CD14-positive monocyte (primary cell): ENCODE measurements at regions not wholly inside any gene's neighbourhood (a gene's known extent, or its start where the extent isn't known, plus 50 kb on each side); places are given as distances from the start of the nearest gene placed in this dataset.
"Not testable (repeated sequence)": the region's sequence is repeated elsewhere in the genome, so short reads cannot be mapped to it uniquely, and the experiment has no call there.

Experiments used
- DNase-seq, 3 donors: peaks; one replicate each; pipeline ENCODE4 v3.0.0-alpha.2; 2011 to 2022
- H2AFZ ChIP-seq: 2 replicates; pipeline ENCODE4 v1.6.0; 2012; ENCODE audit warnings: mild to moderate bottlenecking, low read depth, low read length, inconsistent platforms; ENCODE audit not compliant: insufficient read depth, poor library complexity, severe bottlenecking
- H3K27ac ChIP-seq, 2 donors: 1 replicate in 1 of 2; 2 replicates in 1 of 2; pipeline ENCODE4 v1.5.1; 2012 to 2013; ENCODE audit warnings: low read length in 2 of 2, control low read depth in 1 of 2, inconsistent platforms in 1 of 2, low read depth in 1 of 2, mild to moderate bottlenecking in 1 of 2
- H3K27me3 ChIP-seq, 2 donors: one replicate each; pipeline versions ENCODE4 v1.6.0 to v1.6.1; 2011 to 2013; ENCODE audit warnings: low read length in 2 of 2; ENCODE audit not compliant: control insufficient read depth in 2 of 2, insufficient read depth in 2 of 2
- H3K36me3 ChIP-seq, 2 donors: replicated peaks in 1 of 2; 1 replicate in 1 of 2; 2 replicates in 1 of 2; pipeline versions ENCODE4 v1.5.1 to v1.6.1; 2012 to 2013; ENCODE audit warnings: low read length in 2 of 2, control low read depth in 1 of 2, inconsistent platforms in 1 of 2, mild to moderate bottlenecking in 1 of 2; ENCODE audit not compliant: insufficient read depth in 2 of 2, control insufficient read depth in 1 of 2
- H3K4me1 ChIP-seq, 2 donors: 1 replicate in 1 of 2; 2 replicates in 1 of 2; pipeline versions ENCODE4 v1.5.1 to v1.6.1; 2012 to 2013; ENCODE audit warnings: low read length in 2 of 2, control low read depth in 1 of 2, inconsistent platforms in 1 of 2, mild to moderate bottlenecking in 1 of 2, moderate library complexity in 1 of 2; ENCODE audit not compliant: insufficient read depth in 2 of 2, control insufficient read depth in 1 of 2
- H3K4me2 ChIP-seq: replicated peaks from 2 replicates; pipeline ENCODE3; 2012; ENCODE audit warnings: low read length, moderate library complexity, mild to moderate bottlenecking; ENCODE audit not compliant: poor library complexity, severe bottlenecking; ENCODE audit errors: extremely low read depth
- H3K4me3 ChIP-seq, 3 experiments: fragments of 200-600 bp in 1 of 3; sonication (generic) in 1 of 3; replicated peaks in 1 of 3; 1 replicate in 2 of 3; 2 replicates in 1 of 3; pipeline ENCODE4 v1.5.1; 2011 to 2013; ENCODE audit warnings: low read length in 3 of 3, mild to moderate bottlenecking in 3 of 3, control low read depth in 2 of 3, low read depth in 2 of 3, inconsistent platforms in 1 of 3, moderate library complexity in 1 of 3
- H3K79me2 ChIP-seq: 2 replicates; pipeline ENCODE4 v1.6.0; 2012; ENCODE audit warnings: mild to moderate bottlenecking, control low read depth, inconsistent platforms, low read length, moderate library complexity; ENCODE audit not compliant: insufficient read depth
- H3K9ac ChIP-seq: 2 replicates; pipeline ENCODE4 v1.6.0; 2017; ENCODE audit warnings: low read length, mild to moderate bottlenecking; ENCODE audit not compliant: insufficient read depth, poor library complexity, severe bottlenecking
- H3K9me3 ChIP-seq, 2 donors: replicated peaks in 1 of 2; 1 replicate in 1 of 2; 2 replicates in 1 of 2; pipeline versions ENCODE4 v1.5.1 to v1.6.1; 2012 to 2013; ENCODE audit warnings: low read length in 2 of 2, control low read depth in 1 of 2; ENCODE audit not compliant: control insufficient read depth in 1 of 2, insufficient read depth in 1 of 2
- H4K20me1 ChIP-seq: 2 replicates; pipeline ENCODE4 v1.6.0; 2012; ENCODE audit warnings: mild to moderate bottlenecking, low read length, control low read depth, moderate library complexity; ENCODE audit not compliant: insufficient read depth
- H3K27ac Mint-ChIP-seq, 7 donors: one replicate each; pipeline ENCODE4 v1.8.0; 2020; ENCODE audit warnings: mild to moderate bottlenecking in 7 of 7, mixed read lengths in 7 of 7, moderate library complexity in 6 of 7, inconsistent platforms in 2 of 7
- H3K27me3 Mint-ChIP-seq, 3 donors: one replicate each; pipeline ENCODE4 v1.8.0; 2021 to 2022; ENCODE audit warnings: low read depth in 3 of 3, mild to moderate bottlenecking in 3 of 3, mixed read lengths in 3 of 3, moderate library complexity in 3 of 3, inconsistent platforms in 1 of 3
- H3K36me3 Mint-ChIP-seq, 2 donors: one replicate each; pipeline ENCODE4 v1.8.0; 2020; ENCODE audit warnings: mixed read lengths in 2 of 2, inconsistent platforms in 1 of 2, mild to moderate bottlenecking in 1 of 2
- H3K4me1 Mint-ChIP-seq: one replicate; pipeline ENCODE4 v1.8.0; 2020; ENCODE audit warnings: mild to moderate bottlenecking, mixed read lengths
- H3K4me3 Mint-ChIP-seq, 2 donors: one replicate each; pipeline ENCODE4 v1.8.0; 2020; ENCODE audit warnings: mild to moderate bottlenecking in 2 of 2, mixed read lengths in 2 of 2, moderate library complexity in 1 of 2
- H3K9me3 Mint-ChIP-seq, 7 donors: one replicate each; pipeline ENCODE4 v1.8.0; 2020 to 2022; ENCODE audit warnings: mixed read lengths in 7 of 7, mild to moderate bottlenecking in 6 of 7, moderate library complexity in 6 of 7, inconsistent platforms in 2 of 7
- CTCF ChIP-seq: fragments of 200-600 bp; IDR thresholded peaks from one replicate; pipeline ENCODE4 v1.8.0; 2022; ENCODE audit warnings: antibody characterized with exemption, mild to moderate bottlenecking
- WGBS: methylation state at CpG from one replicate; pipeline ENCODE4 v1.1.5; 2013; ENCODE audit warnings: missing lambda C conversion rate; ENCODE audit not compliant: insufficient coverage; 5-methylcytosine and 5-hydroxymethylcytosine counted together
- intact Hi-C, 2 donors: fragments of 100-400 bp; cut with micrococcal nuclease; formaldehyde crosslinking; loops; one replicate each; pipeline versions ENCODE4 v1.15.0 to v1.15.1; 2023

GRCh38 chr4:104334410-104334809 is 160.3 kb downstream of the CXXC4 start:
- Mint-ChIP-seq H3K36me3 (no peaks in the 10 kb centered on the region), H3K4me1 (no peaks in the 10 kb centered on the region), H3K27me3 (no peaks in the 10 kb centered on the region), H3K9me3 (peaks cover 0 to 4% (median 2%) of the 10 kb centered on the region in 7 donors), H3K4me3 (no peak overlapping the region), H3K27ac (no peak overlapping the region)
- TF ChIP-seq CTCF = no peak
- no peaks in the 10 kb centered on the region for H3K4me1 ChIP-seq
- no peaks in the 10 kb centered on the region for H3K79me2 ChIP-seq
- no peaks in the 10 kb centered on the region for H3K36me3 ChIP-seq
- peaks cover 0 to 7% of the 10 kb centered on the region in 2 donors for H3K9me3 ChIP-seq
- H3K4me3 ChIP-seq = no peak overlapping the region
- no peak overlapping the region for H3K27ac ChIP-seq
- intact Hi-C loops = no loop called here
- DNase-seq = no peak
- H4K20me1 ChIP-seq = no peaks in the 10 kb centered on the region
- no peak overlapping the region for H2AFZ ChIP-seq
- no peak overlapping the region for H3K4me2 ChIP-seq
- H3K9ac ChIP-seq = no peak overlapping the region
- H3K27me3 ChIP-seq = no peaks in the 10 kb centered on the region

- no peak for TF ChIP-seq CTCF
- Histone ChIP-seq H3K9ac (no peak overlapping the region), H4K20me1 (no peaks in the 10 kb centered on the region), H3K27ac (no peak overlapping the region), H3K4me2 (no peak overlapping the region), H3K36me3 (no peaks in the 10 kb centered on the region), H3K4me3 (no peak overlapping the region), H3K9me3 (peaks cover 11 to 13% of the 10 kb centered on the region in 2 donors), H3K79me2 (no peaks in the 10 kb centered on the region), H3K27me3 (no peaks in the 10 kb centered on the region), H2AFZ (no peak overlapping the region), H3K4me1 (no peaks in the 10 kb centered on the region)
- intact Hi-C loops = no loop called here
- no peaks in the 10 kb centered on the region for H3K27me3 Mint-ChIP-seq
- DNase-seq = no peak
- WGBS = 75% methylated on average over 1 of the region's 6 CpGs
- no peaks in the 10 kb centered on the region for H3K36me3 Mint-ChIP-seq
- H3K4me3 Mint-ChIP-seq = no peak overlapping the region
- no peaks in the 10 kb centered on the region for H3K4me1 Mint-ChIP-seq
- no peak overlapping the region for H3K27ac Mint-ChIP-seq
- H3K9me3 Mint-ChIP-seq = peaks cover 4 to 18% (median 9%) of the 10 kb centered on the region in 7 donors
These were observed 164.4 kb downstream of the CXXC4 start for GRCh38 chr4:104330125-104330905.

GRCh38 chr4:104326991-104327694 is 167.6 kb downstream of the CXXC4 start:
- H3K4me1 Mint-ChIP-seq, H3K36me3 Mint-ChIP-seq, H3K36me3 ChIP-seq, H3K4me1 ChIP-seq, intact Hi-C loops, H3K4me3 ChIP-seq, DNase-seq, H3K27me3 ChIP-seq, H3K27ac ChIP-seq, H3K9ac ChIP-seq, H3K27me3 Mint-ChIP-seq, H4K20me1 ChIP-seq, H3K27ac Mint-ChIP-seq, H2AFZ ChIP-seq, H3K4me3 Mint-ChIP-seq, H3K4me2 ChIP-seq, H3K79me2 ChIP-seq: not testable (repeated sequence)
- WGBS = 83% methylated on average over 4 of the region's 12 CpGs
- peaks cover 2 to 18% (median 11%) of the 10 kb centered on the region in 7 donors for H3K9me3 Mint-ChIP-seq
- peaks cover 10 to 11% of the 10 kb centered on the region in 2 donors for H3K9me3 ChIP-seq
